Parathyroid adenoma (tissue), 2 donors: ENCODE measurements at regions not wholly inside any gene's neighbourhood (a gene's known extent, or its start where the extent isn't known, plus 50 kb on each side); places are given as distances from the start of the nearest gene placed in this dataset.

Experiments
- H2AFZ ChIP-seq: fragments of 300-600 bp; sonication (generic); one replicate; pipeline ENCODE4 v1.7.0; 2017; ENCODE audit warnings: antibody characterized with exemption, mild to moderate bottlenecking
- H3K27ac ChIP-seq: fragments of 300-600 bp; sonication (generic); one replicate; pipeline ENCODE4 v1.7.0; 2017
- H3K27me3 ChIP-seq: fragments of 300-600 bp; sonication (generic); one replicate; pipeline ENCODE4 v1.7.0; 2017; ENCODE audit warnings: low read length; ENCODE audit not compliant: control insufficient read depth, insufficient read depth
- H3K36me3 ChIP-seq: fragments of 300-600 bp; sonication (generic); one replicate; pipeline ENCODE4 v1.7.0; 2017; ENCODE audit warnings: low read length; ENCODE audit not compliant: control insufficient read depth, insufficient read depth
- H3K4me1 ChIP-seq: fragments of 300-600 bp; sonication (generic); one replicate; pipeline ENCODE4 v1.7.0; 2017; ENCODE audit warnings: control low read depth
- H3K4me2 ChIP-seq: fragments of 300-600 bp; sonication (generic); one replicate; pipeline ENCODE4 v1.7.0; 2017; ENCODE audit warnings: low read length
- H3K4me3 ChIP-seq: fragments of 300-600 bp; sonication (generic); one replicate; pipeline ENCODE4 v1.7.0; 2017; ENCODE audit warnings: low read depth, low read length
- H3K79me2 ChIP-seq: fragments of 300-600 bp; sonication (generic); one replicate; pipeline ENCODE4 v1.7.0; 2017; ENCODE audit warnings: control low read depth
- H3K9ac ChIP-seq: fragments of 300-600 bp; sonication (generic); one replicate; pipeline ENCODE4 v1.7.0; 2017; ENCODE audit warnings: mild to moderate bottlenecking
- H3K9me3 ChIP-seq: fragments of 300-600 bp; sonication (generic); one replicate; pipeline ENCODE4 v1.7.0; 2017; ENCODE audit warnings: low read length; ENCODE audit not compliant: control insufficient read depth
- TF ChIP-seq, protein P1 (sequence below): fragments of 300-600 bp; sonication (generic); IDR thresholded peaks from one replicate; pipeline ENCODE4 v1.7.0; 2017; ENCODE audit warnings: antibody characterized with exemption, mild to moderate bottlenecking
- donor health status: primary hyperparathyroidism.

DNA sequence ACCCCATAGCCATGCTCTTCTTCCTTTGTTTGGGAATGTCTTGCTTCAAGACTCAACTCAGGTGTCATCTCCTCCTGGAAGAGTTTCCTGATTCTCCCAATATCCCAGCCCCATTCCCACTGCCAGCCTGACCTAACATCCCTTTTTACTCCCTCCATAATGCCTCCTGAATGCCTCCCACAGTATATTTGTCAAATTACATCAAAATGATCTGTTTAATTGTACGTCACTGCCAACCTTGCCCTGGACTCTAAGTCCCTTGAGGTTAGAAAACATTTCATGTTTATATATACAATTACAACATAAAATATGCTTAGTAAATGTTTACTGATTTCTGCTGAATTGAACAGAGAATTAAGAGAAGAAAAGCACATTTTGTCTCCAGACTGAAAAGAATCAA lies 301.6 kb upstream of the PDE4D start:
- no peaks in the 10 kb centered on the region for H3K27me3 ChIP-seq
- TF ChIP-seq, protein P1, sequence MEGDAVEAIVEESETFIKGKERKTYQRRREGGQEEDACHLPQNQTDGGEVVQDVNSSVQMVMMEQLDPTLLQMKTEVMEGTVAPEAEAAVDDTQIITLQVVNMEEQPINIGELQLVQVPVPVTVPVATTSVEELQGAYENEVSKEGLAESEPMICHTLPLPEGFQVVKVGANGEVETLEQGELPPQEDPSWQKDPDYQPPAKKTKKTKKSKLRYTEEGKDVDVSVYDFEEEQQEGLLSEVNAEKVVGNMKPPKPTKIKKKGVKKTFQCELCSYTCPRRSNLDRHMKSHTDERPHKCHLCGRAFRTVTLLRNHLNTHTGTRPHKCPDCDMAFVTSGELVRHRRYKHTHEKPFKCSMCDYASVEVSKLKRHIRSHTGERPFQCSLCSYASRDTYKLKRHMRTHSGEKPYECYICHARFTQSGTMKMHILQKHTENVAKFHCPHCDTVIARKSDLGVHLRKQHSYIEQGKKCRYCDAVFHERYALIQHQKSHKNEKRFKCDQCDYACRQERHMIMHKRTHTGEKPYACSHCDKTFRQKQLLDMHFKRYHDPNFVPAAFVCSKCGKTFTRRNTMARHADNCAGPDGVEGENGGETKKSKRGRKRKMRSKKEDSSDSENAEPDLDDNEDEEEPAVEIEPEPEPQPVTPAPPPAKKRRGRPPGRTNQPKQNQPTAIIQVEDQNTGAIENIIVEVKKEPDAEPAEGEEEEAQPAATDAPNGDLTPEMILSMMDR = no peak

DNA sequence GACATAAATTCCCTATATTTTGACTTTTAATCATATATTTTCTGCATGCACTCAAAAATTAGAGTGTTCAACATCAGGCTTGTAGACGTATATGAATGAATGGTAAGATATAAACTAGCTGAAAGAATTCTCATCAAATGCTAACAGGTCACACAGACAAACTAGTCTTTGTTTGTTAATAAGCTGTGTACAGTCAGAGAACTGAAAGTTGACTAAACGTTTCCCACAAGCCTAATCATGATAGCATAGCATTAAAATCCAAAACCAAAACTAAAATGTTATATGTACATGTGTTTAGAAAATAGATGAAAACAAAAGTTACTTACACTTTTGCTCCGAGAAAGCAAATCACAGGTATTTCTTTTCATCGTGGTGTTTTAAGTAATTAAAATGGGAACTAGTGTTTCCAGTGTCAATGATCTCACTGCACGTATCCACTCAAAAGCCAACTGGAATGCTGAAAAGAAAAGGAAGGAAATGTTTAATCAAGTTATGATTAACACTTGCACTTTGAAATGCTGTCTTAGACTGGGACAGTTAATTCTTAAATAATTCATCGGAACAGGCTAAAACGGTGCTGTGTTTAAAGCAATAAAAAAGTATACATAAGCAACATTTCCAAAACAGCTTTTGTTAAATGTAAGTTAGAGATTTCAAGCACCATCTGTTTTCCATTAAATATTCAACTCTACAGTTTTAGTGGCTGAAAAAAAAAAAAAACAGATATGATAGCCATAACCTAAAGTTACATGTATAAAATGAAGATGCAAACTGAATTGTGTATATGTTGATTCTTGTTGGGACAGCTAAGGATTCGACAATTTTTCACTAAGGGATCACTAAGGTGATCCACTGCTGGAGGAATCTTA lies 291.9 kb upstream of the PDE4D start:
- TF ChIP-seq, protein P1 = no peak
- H3K27me3 ChIP-seq = no peaks in the 10 kb centered on the region
- H3K4me2 ChIP-seq = no peak overlapping the region
- no peaks in the 10 kb centered on the region for H3K4me1 ChIP-seq
- no peak overlapping the region for H3K27ac ChIP-seq
- H3K36me3 ChIP-seq = no peaks in the 10 kb centered on the region
- no peaks in the 10 kb centered on the region for H3K9me3 ChIP-seq
- H2AFZ ChIP-seq = no peak overlapping the region
- no peak overlapping the region for H3K4me3 ChIP-seq
- no peaks in the 10 kb centered on the region for H3K79me2 ChIP-seq
- no peak overlapping the region for H3K9ac ChIP-seq

More for the DNA sequence above, 301.6 kb upstream of the PDE4D start:
- Histone ChIP-seq H3K27ac (no peak overlapping the region), H3K79me2 (no peaks in the 10 kb centered on the region), H3K9ac (no peak overlapping the region), H2AFZ (no peak overlapping the region), H3K36me3 (no peaks in the 10 kb centered on the region), H3K9me3 (no peaks in the 10 kb centered on the region), H3K4me1 (no peaks in the 10 kb centered on the region), H3K4me3 (no peak overlapping the region), H3K4me2 (no peak overlapping the region)

DNA sequence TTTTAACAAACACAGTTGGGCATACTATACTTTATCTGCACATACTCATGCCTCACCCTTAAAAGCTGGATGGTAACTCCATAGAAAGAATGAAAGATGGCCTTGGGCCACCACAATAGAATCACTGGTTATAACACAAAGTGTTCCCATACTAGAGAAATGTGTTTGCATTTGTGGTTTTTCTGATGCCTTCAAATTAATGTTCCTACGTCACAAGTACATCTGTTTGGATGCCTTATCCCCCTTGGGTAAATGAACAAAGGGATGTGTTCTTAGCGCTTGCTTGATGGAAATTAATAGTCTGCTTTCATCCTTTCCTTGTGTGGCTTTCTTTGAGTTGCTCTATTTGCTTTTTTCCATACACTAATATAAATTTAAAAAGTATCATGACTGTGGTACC lies 291.1 kb upstream of the PDE4D start:
- H2AFZ ChIP-seq = no peak overlapping the region
- no peaks in the 10 kb centered on the region for H3K79me2 ChIP-seq
- no peak overlapping the region for H3K27ac ChIP-seq
- H3K27me3 ChIP-seq = no peaks in the 10 kb centered on the region
- no peak overlapping the region for H3K9ac ChIP-seq
- TF ChIP-seq, protein P1 = no peak
- no peaks in the 10 kb centered on the region for H3K36me3 ChIP-seq
- H3K9me3 ChIP-seq = no peaks in the 10 kb centered on the region
- no peak overlapping the region for H3K4me3 ChIP-seq
- H3K4me1 ChIP-seq = no peaks in the 10 kb centered on the region
- H3K4me2 ChIP-seq = no peak overlapping the region

DNA sequence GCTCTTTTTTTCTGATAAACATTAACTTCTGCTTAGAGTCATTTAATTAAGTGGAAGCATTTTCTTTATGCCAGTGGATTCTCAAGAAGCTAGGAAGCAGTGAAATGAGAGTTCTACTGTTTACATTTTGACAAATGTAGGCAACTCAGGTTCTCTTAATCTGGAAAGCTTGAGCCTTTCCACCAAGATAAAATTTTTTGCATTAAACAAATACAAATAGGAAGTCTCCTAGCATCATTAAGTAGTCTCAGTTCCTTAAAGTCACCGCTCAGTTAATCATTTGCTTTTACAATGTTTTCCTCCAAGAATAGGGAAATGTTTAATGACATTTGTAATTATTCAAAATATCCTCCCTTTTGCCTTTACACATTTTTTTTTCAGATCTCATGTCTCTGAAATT lies 290.4 kb upstream of the PDE4D start:
- TF ChIP-seq, protein P1 = no peak
- H3K79me2 ChIP-seq = no peaks in the 10 kb centered on the region
- H3K4me2 ChIP-seq = no peak overlapping the region
- H3K27me3 ChIP-seq = no peaks in the 10 kb centered on the region
- no peak overlapping the region for H3K4me3 ChIP-seq
- no peaks in the 10 kb centered on the region for H3K9me3 ChIP-seq
- H2AFZ ChIP-seq = no peak overlapping the region
- H3K9ac ChIP-seq = no peak overlapping the region
- no peaks in the 10 kb centered on the region for H3K4me1 ChIP-seq
- H3K36me3 ChIP-seq = no peaks in the 10 kb centered on the region
- no peak overlapping the region for H3K27ac ChIP-seq

DNA sequence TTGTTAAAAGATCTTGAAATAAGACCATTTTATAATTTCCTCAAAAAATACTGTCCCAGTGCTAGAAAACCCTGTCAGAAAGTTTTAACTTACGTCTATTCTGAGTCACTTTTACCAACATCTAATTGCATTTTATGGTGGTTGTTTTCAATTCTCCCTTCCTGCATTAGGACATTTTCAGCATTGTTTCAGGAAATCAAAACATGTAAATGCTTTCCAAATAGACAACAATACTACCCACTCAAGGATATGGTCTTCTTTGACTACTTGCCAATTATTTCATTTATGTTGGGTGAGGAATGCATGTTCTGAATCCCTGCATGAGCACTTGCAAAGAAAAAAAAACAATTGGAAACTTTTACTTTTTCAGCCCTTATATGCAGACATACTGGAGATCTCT lies 284.6 kb upstream of the PDE4D start:
- Histone ChIP-seq H3K9ac (no peak overlapping the region), H3K4me1 (no peaks in the 10 kb centered on the region), H3K4me2 (no peak overlapping the region), H3K9me3 (no peaks in the 10 kb centered on the region), H3K36me3 (no peaks in the 10 kb centered on the region), H3K27ac (no peak overlapping the region), H3K79me2 (no peaks in the 10 kb centered on the region), H3K27me3 (no peaks in the 10 kb centered on the region), H3K4me3 (no peak overlapping the region), H2AFZ (no peak overlapping the region)
- TF ChIP-seq, protein P1 = no peak
